NCI-H2029 (cell line): ENCODE measurements at regions not wholly inside any gene's neighbourhood (a gene's known extent, or its start where the extent isn't known, plus 50 kb on each side); places are given as distances from the start of the nearest gene placed in this dataset.
"Not testable (repeated sequence)": the region's sequence is repeated elsewhere in the genome, so short reads cannot be mapped to it uniquely, and the experiment has no call there.

Source experiments
- DNase-seq: peaks from one replicate; lab custom pipeline; 2025; lab: John Stamatoyannopoulos, UW

DNA sequence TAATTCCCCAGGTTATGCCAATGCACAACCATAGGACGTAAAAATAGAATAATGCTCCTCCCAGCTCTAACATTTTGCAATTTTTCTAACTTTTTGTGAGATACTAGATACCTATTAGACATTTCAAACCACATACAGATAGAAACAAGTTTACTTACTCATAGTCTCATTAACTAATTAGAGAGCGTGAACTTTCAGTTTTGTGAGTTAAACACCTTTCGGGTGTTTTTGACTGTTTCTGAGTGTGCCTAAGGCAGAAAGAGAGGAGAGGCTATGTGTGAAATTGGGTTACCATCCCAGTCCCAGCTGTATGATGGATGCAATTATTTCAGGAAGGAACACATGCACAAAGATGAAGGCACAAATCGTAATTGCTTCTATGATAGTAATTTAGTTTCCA is 300.4 kb upstream of the POU1F1 start:
- DNase-seq: no peak

- no peak for DNase-seq
Measured at GRCh38 chr3:87575550-87575949, 299.2 kb upstream of the POU1F1 start.

GRCh38 chr3:87568331-87568730 is 291.9 kb upstream of the POU1F1 start:
- DNase-seq: no peak

GRCh38 chr3:87564438-87564837 is 288.1 kb upstream of the POU1F1 start:
- DNase-seq: no peak

DNA sequence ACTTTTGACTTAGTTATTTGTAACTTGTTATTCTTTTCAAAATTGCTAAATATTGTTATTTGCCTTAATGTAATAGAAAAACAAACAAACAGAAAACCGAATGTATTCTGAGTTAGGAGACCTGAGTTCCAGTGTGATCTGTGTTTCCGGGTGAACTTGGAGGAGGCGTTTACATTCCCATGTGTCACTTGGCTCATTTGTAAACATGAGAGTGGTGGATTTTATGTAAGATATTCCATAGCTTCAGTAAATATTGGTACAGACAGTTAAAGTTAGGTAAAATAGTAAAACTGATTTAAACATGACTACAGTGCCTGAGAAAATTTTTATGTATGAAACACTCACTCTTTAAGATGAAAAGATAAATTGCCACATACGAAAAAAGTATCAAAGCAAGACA is 287.3 kb upstream of the POU1F1 start:
- no peak for DNase-seq

DNA sequence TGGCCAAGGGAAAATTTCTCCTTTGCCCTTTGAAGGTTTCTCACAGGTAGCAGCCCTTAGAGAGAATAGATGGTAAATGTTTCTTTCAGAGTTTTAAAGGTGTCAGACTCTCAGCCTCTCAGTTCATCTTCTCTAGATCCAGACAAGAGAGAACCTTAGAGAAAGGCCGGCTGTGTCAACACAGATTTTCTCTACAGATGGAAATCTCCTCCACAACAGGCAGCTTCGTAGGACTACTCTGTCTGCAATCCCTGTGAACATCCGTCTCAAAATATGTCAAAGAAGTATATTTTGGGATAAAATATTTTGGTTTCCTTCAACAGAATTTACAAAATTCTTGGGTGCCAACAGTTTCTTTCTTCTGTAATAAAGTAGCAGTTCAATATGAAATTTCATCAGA is 282.1 kb upstream of the POU1F1 start:
- DNase-seq: no peak

DNA sequence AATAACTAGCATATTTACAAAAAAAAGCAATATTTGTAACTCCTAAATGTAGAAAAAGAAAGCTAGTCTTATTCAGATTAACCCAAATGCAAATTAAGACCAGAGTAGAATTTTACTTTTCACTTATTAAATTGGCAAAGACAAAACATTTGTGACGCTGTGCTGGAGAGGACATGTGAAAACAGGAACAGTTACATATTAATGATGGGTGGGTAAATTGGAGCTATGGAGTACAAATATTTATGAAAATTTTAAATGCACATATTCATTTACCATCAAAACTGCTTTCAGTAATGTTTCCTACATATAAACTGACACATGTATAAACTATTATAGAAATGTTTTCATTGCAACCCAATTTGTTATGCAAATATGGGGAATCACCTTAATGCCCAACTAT is 278.9 kb upstream of the POU1F1 start:
- DNase-seq: no peak

DNA sequence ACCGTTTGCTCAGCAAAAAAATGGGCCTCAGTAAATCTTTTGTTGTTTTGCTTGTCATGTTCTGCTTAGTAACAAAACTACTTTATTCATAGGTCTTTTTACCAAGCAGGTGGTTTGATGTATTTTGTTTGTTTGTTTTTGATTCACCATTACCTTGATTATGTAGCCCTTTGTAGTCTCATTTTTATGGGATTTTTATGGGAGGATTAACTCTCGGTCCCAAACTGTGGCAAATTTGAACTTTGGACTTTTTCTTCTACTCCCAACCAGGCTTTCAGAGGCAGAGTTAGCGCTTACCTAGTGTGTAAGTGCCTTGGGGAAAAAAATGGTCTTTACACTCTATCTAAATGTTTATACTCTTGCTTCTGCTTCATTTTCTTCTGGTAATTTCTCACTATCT is 276.7 kb upstream of the POU1F1 start:
- DNase-seq: no peak

- DNase-seq: no peak
Measured at GRCh38 chr3:87550892-87551291, 274.5 kb upstream of the POU1F1 start.

DNA sequence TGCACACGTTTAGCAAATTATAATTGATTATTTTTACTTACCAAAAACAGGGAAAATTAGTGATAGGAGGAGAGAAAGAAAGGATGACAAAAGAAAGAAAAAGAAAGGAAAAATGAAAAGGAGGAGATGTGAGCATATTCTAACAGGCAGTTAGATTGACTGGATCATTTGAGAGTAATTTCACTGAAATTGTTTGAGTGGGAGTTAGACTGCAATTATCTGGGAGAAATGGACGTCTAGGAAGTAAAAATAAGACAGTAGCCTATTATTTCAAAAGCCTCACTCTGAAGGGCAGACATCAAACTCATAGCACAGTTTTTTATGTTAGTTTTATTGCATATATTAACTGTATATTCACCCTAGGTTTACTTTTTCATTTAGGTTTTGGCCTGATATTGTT is 272.8 kb upstream of the POU1F1 start:
- no peak for DNase-seq

DNA sequence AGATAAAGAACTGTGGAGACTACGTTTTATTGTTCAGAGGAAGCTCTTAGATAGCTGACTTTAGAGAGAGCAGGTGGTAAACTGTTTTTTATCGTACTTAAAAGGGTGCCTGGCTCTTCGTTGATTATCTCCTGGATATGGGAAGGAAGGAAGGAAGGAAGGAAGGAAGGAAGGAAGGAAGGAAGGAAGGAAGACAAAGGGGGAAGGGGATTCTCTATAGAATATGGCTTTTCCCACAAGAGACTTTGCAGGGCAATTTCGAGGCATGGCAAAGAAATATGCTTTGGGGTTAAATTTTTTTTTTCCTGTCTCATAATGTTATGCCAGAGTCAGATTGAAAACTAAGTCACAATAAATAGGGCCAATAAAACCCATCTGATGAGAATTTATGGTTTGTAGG is 271.9 kb upstream of the POU1F1 start:
- DNase-seq: no peak

GRCh38 chr3:87546216-87546615 is 269.8 kb upstream of the POU1F1 start:
- DNase-seq: no peak

DNA sequence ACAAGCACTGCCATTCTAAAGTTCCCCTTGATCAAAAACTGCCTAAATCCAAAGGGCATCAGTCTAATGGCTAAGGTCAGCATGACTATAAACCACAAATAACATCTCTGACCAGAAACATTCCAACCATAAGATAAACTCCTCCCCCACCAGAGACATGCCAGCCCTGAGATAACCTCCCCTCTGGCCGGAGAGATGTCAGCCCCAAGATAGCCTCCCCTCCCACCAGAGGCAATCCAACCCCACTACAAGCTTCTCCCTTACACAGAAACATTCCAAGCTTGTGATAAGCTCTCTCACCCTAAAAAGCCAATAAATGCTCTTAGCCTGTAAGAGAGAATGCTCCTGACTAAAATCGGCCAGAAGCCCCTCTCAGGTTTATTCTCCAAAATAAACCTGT is 267.0 kb upstream of the POU1F1 start:
- DNase-seq: not testable (repeated sequence)

DNA sequence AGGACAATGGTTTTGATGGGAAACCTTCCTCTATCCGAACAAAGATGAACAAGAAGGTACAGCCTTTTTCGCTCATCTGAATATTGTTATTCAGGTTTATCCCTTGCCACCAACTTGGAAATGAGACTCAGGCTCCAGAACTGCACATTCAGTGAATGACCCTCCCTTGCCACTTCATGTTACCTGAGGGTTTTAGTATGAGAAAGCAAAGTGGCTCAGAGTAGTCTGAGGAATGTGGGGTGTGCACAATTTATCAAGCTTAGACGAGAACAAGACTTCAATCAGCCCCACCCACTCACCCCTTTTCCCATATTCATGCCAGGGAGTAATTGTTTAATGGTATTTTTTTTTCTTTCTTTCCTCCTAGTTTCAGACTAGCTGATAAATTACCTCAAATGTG is 265.3 kb upstream of the POU1F1 start:
- no peak for DNase-seq

- not testable (repeated sequence) for DNase-seq
Measured at GRCh38 chr3:87538722-87539121, 262.3 kb upstream of the POU1F1 start.

DNA sequence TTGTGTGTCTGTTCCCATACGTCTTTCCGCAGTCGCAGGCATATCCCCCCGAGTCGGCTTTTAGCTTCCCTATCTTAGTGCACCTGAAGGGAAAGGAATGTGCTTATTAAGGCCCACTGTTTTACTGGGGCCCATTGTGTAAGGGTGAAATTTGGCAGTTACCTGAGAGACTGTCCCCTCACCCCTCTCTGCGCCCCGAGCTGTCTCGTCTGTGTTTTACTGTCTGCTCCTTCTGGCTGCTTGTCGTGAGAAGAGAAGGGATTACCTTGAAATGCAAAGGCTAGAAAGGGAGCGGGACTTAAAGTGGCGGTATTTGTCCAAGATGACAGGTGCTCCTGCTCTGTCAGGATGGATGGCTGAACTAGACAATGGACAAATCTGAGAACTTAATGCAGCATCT is 233.0 kb upstream of the POU1F1 start:
- no peak for DNase-seq

- no peak for DNase-seq
Measured at GRCh38 chr3:87508921-87509320, 232.5 kb upstream of the POU1F1 start.

GRCh38 chr3:87507753-87508152 is 231.4 kb upstream of the POU1F1 start:
- no peak for DNase-seq

DNA sequence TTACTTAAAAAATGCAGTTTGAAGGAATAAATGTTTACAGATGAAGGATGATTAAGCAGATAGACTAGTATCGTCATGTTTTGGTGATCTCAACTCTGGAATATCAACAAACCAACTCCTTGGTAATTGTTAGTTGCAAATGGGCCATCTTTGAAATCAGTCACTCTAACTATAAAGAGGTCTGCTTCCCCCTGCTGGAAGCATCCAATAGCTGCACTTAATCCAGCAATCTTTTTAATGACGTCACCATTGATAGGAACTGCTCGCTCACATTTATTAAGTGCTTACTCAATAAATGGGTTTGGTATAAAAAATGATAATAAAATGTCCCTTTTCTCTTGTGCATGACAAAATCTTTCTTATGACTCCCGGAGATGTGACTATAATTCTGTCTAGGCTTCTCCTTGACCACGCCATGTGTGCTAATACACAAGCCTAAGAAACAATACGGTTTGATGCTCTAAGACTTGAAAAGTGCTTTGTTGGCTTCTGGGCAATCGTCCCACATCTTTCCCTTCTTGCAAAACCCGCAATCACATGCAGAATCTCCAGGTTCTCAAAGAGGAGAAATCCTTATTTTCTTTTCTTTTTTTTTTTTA is 227.6 kb upstream of the POU1F1 start:
- peak; percentile 71 for DNase-seq

- DNase-seq: no peak
Measured at GRCh38 chr3:87501076-87501475, 224.7 kb upstream of the POU1F1 start.

DNA sequence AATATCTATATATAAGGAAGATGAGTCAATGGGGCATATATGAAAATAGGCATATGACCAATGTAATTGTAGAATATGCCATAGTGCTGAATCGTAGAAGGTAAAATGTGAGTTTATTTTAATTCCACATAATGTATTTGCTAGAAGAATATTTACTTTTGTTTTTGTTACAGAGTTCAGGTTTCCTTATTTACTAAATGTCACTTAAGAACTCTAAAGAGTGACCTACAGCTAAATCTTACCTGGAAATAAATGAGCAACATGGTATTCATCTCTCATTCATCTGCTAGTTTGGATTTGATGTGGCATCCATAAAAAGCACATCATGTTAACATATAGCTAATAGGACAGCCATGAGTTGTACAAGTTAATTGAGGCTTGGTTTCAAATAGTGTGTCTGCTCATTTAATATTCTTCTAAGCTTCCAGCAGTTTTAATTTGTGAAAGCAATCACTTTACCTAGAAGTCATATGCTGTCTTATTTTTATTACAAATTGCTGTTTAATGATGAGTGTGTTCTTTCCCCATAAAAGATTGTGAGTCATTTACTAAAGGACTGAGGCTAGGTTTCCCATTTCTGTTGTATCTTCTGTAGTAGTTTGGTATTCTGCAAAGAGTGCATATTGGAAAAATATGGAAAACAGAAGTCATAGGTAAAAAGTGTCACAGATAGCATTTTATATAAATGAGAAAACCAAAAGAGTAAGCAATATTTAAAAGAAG is 222.1 kb upstream of the POU1F1 start:
- DNase-seq: no peak

DNA sequence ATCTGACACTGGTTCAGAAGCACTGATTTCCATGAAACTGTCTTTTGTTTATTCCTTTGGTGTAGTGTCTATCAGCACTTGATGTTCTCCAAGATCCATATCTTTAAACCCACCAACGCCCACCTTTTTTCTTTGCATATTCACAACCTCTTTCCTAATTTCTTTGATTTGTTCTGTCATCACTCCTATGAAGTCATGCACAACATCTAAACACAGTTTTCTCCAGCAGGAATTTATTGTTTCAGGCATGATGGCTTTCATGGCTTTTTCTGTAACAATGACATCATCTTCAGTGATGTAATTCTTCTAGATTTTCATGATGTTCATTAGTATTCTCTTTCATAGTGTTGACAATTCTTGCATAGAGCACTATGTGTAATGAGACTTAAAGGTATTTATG is 219.6 kb upstream of the POU1F1 start:
- no peak for DNase-seq

GRCh38 chr3:87494264-87494663 is 217.9 kb upstream of the POU1F1 start:
- no peak for DNase-seq

GRCh38 chr3:87491843-87492242 is 215.5 kb upstream of the POU1F1 start:
- DNase-seq: no peak
